ENCODE measurements at regions not wholly inside any gene's neighbourhood (a gene's known extent, or its start where the extent isn't known, plus 50 kb on each side); places are given as distances from the start of the nearest gene placed in this dataset.
"Not testable (repeated sequence)": the region's sequence is repeated elsewhere in the genome, so short reads cannot be mapped to it uniquely, and the experiment has no call there.

GRCh38 chrY:21600170-21600569, 65.5 kb downstream of the RBMY1A1 start:
- H3K4me3 Mint-ChIP-seq, result no peak overlapping the region
- no peaks in the 10 kb centered on the region for H3K4me1 ChIP-seq (ENCODE audit: control insufficient read depth in 1 of 2, extremely low read depth in 1 of 2, insufficient read depth in 2 of 2, low read length in 2 of 2)
- no peak overlapping the region for H3K27ac Mint-ChIP-seq
- H3K9me3 ChIP-seq, result no peaks in the 10 kb centered on the region
- H3K9me3 Mint-ChIP-seq, result no peaks in the 10 kb centered on the region
- WGBS (ENCODE audit: insufficient coverage), result 89% methylated on average over 5 of the region's 6 CpGs
- no peaks in the 10 kb centered on the region for H3K4me1 Mint-ChIP-seq
- no peak overlapping the region for H3K4me3 ChIP-seq (ENCODE audit: control insufficient read depth in 1 of 2, extremely low read depth in 1 of 2, low read length in 1 of 2)
- no peak overlapping the region for H3K27ac ChIP-seq (ENCODE audit: low read length)
- DNase-seq (no peak), ATAC-seq (replicated peaks in 1 of 4) (no peak)
- no peaks in the 10 kb centered on the region for H3K27me3 Mint-ChIP-seq
- no peaks in the 10 kb centered on the region for H3K36me3 ChIP-seq (ENCODE audit: control insufficient read depth in 2 of 2, extremely low read depth in 1 of 2, insufficient read depth in 1 of 2, low read length in 1 of 2)
- ChIA-PET CTCF (no interaction called here), POLR2A (no interaction called here)
- no peaks in the 10 kb centered on the region for H3K36me3 Mint-ChIP-seq
- H3K27me3 ChIP-seq (replicated peaks in 1 of 2; ENCODE audit: control insufficient read depth in 2 of 2, extremely low read depth in 1 of 2, insufficient read depth in 2 of 2, low read length in 1 of 2), result no peaks in the 10 kb centered on the region

GRCh38 chrY:21601524-21601923, 66.8 kb downstream of the RBMY1A1 start:
- H3K4me3 Mint-ChIP-seq, result no peak overlapping the region
- ATAC-seq (replicated peaks in 1 of 4) (no peak), DNase-seq (no peak)
- ChIA-PET CTCF (no interaction called here), POLR2A (no interaction called here)
- no peaks in the 10 kb centered on the region for H3K27me3 Mint-ChIP-seq
- Histone ChIP-seq H3K27ac (ENCODE audit: low read length) (no peak overlapping the region), H3K27me3 (replicated peaks in 1 of 2; ENCODE audit: control insufficient read depth in 2 of 2, extremely low read depth in 1 of 2, insufficient read depth in 2 of 2, low read length in 1 of 2) (no peaks in the 10 kb centered on the region), H3K4me1 (ENCODE audit: control insufficient read depth in 1 of 2, extremely low read depth in 1 of 2, insufficient read depth in 2 of 2, low read length in 2 of 2) (no peaks in the 10 kb centered on the region), H3K4me3 (ENCODE audit: control insufficient read depth in 1 of 2, extremely low read depth in 1 of 2, low read length in 1 of 2) (no peak overlapping the region), H3K36me3 (ENCODE audit: control insufficient read depth in 2 of 2, extremely low read depth in 1 of 2, insufficient read depth in 1 of 2, low read length in 1 of 2) (no peaks in the 10 kb centered on the region), H3K9me3 (no peaks in the 10 kb centered on the region)
- H3K36me3 Mint-ChIP-seq, result no peaks in the 10 kb centered on the region
- H3K9me3 Mint-ChIP-seq, result no peaks in the 10 kb centered on the region
- H3K4me1 Mint-ChIP-seq, result no peaks in the 10 kb centered on the region
- WGBS (ENCODE audit: insufficient coverage), result no CpG with 5 or more reads among the region's 2 CpGs
- no peak overlapping the region for H3K27ac Mint-ChIP-seq

- no CpG with 5 or more reads among the region's 2 CpGs for WGBS (ENCODE audit: insufficient coverage)
- Histone ChIP-seq H3K27ac (ENCODE audit: low read length) (no peak overlapping the region), H3K4me1 (ENCODE audit: control insufficient read depth in 1 of 2, extremely low read depth in 1 of 2, insufficient read depth in 2 of 2, low read length in 2 of 2) (no peaks in the 10 kb centered on the region), H3K27me3 (replicated peaks in 1 of 2; ENCODE audit: control insufficient read depth in 2 of 2, extremely low read depth in 1 of 2, insufficient read depth in 2 of 2, low read length in 1 of 2) (no peaks in the 10 kb centered on the region), H3K36me3 (ENCODE audit: control insufficient read depth in 2 of 2, extremely low read depth in 1 of 2, insufficient read depth in 1 of 2, low read length in 1 of 2) (no peaks in the 10 kb centered on the region), H3K9me3 (no peaks in the 10 kb centered on the region), H3K4me3 (ENCODE audit: control insufficient read depth in 1 of 2, extremely low read depth in 1 of 2, low read length in 1 of 2) (no peak overlapping the region)
- Mint-ChIP-seq H3K9me3 (no peaks in the 10 kb centered on the region), H3K4me1 (no peaks in the 10 kb centered on the region), H3K27ac (no peak overlapping the region), H3K27me3 (no peaks in the 10 kb centered on the region), H3K36me3 (no peaks in the 10 kb centered on the region), H3K4me3 (no peak overlapping the region)
- ChIA-PET POLR2A (no interaction called here), CTCF (no interaction called here)
- no peak for ATAC-seq (replicated peaks in 1 of 4)
- DNase-seq, result peak in 1 of 35 experiments; percentile 0
Observed at GRCh38 chrY:21602590-21602989, 67.9 kb downstream of the RBMY1A1 start.

- POLR2A ChIA-PET, result no interaction called here
- no peak overlapping the region for H3K27ac Mint-ChIP-seq
- no peaks in the 10 kb centered on the region for H3K27me3 Mint-ChIP-seq
- no peaks in the 10 kb centered on the region for H3K9me3 ChIP-seq
- ATAC-seq (replicated peaks in 1 of 4) (no peak), DNase-seq (no peak)
- H3K4me1 Mint-ChIP-seq, result no peaks in the 10 kb centered on the region
- no peak overlapping the region for H3K27ac ChIP-seq (ENCODE audit: low read length)
- no peaks in the 10 kb centered on the region for H3K27me3 ChIP-seq (replicated peaks in 1 of 2; ENCODE audit: control insufficient read depth in 2 of 2, extremely low read depth in 1 of 2, insufficient read depth in 2 of 2, low read length in 1 of 2)
- no peaks in the 10 kb centered on the region for H3K36me3 ChIP-seq (ENCODE audit: control insufficient read depth in 2 of 2, extremely low read depth in 1 of 2, insufficient read depth in 1 of 2, low read length in 1 of 2)
- CTCF ChIA-PET, result no interaction called here
- H3K36me3 Mint-ChIP-seq, result no peaks in the 10 kb centered on the region
- H3K4me3 Mint-ChIP-seq, result no peak overlapping the region
- no peaks in the 10 kb centered on the region for H3K9me3 Mint-ChIP-seq
- H3K4me3 ChIP-seq (ENCODE audit: control insufficient read depth in 1 of 2, extremely low read depth in 1 of 2, low read length in 1 of 2), result no peak overlapping the region
- no peaks in the 10 kb centered on the region for H3K4me1 ChIP-seq (ENCODE audit: control insufficient read depth in 1 of 2, extremely low read depth in 1 of 2, insufficient read depth in 2 of 2, low read length in 2 of 2)
Observed at GRCh38 chrY:21636137-21636536, 101.5 kb downstream of the RBMY1A1 start.

- H3K4me1 Mint-ChIP-seq, result no peaks in the 10 kb centered on the region
- ATAC-seq (replicated peaks in 1 of 4), result no peak
- Histone ChIP-seq H3K4me1 (ENCODE audit: control insufficient read depth in 1 of 2, extremely low read depth in 1 of 2, insufficient read depth in 2 of 2, low read length in 2 of 2) (no peaks in the 10 kb centered on the region), H3K4me3 (ENCODE audit: control insufficient read depth in 1 of 2, extremely low read depth in 1 of 2, low read length in 1 of 2) (no peak overlapping the region), H3K27ac (ENCODE audit: low read length) (no peak overlapping the region), H3K36me3 (ENCODE audit: control insufficient read depth in 2 of 2, extremely low read depth in 1 of 2, insufficient read depth in 1 of 2, low read length in 1 of 2) (no peaks in the 10 kb centered on the region), H3K9me3 (no peaks in the 10 kb centered on the region), H3K27me3 (replicated peaks in 1 of 2; ENCODE audit: control insufficient read depth in 2 of 2, extremely low read depth in 1 of 2, insufficient read depth in 2 of 2, low read length in 1 of 2) (no peaks in the 10 kb centered on the region)
- no peaks in the 10 kb centered on the region for H3K36me3 Mint-ChIP-seq
- H3K4me3 Mint-ChIP-seq, result no peak overlapping the region
- DNase-seq, result no peak
- CTCF ChIA-PET, result no interaction called here
- no peaks in the 10 kb centered on the region for H3K9me3 Mint-ChIP-seq
- WGBS (ENCODE audit: insufficient coverage), result no CpG with 5 or more reads among the region's 1 CpG
- POLR2A ChIA-PET, result no interaction called here
- H3K27me3 Mint-ChIP-seq, result no peaks in the 10 kb centered on the region
- no peak overlapping the region for H3K27ac Mint-ChIP-seq
Observed at GRCh38 chrY:21650496-21650895, 115.8 kb downstream of the RBMY1A1 start.

GRCh38 chrY:21659057-21659456, 124.4 kb downstream of the RBMY1A1 start:
- H3K27ac Mint-ChIP-seq, DNase-seq: not testable (repeated sequence)

GRCh38 chrY:21679590-21679989, 144.9 kb downstream of the RBMY1A1 start:
- H3K27me3 ChIP-seq (replicated peaks in 1 of 2; ENCODE audit: control insufficient read depth in 2 of 2, extremely low read depth in 1 of 2, insufficient read depth in 2 of 2, low read length in 1 of 2); H3K4me1 Mint-ChIP-seq; H3K4me3 ChIP-seq (ENCODE audit: control insufficient read depth in 1 of 2, extremely low read depth in 1 of 2, low read length in 1 of 2); H3K27ac ChIP-seq (ENCODE audit: low read length); H3K4me1 ChIP-seq (ENCODE audit: control insufficient read depth in 1 of 2, extremely low read depth in 1 of 2, insufficient read depth in 2 of 2, low read length in 2 of 2); POLR2A ChIA-PET; H3K36me3 ChIP-seq (ENCODE audit: control insufficient read depth in 2 of 2, extremely low read depth in 1 of 2, insufficient read depth in 1 of 2, low read length in 1 of 2); H3K27me3 Mint-ChIP-seq; DNase-seq; H3K4me3 Mint-ChIP-seq; H3K9me3 Mint-ChIP-seq; ATAC-seq (replicated peaks in 1 of 4); H3K9me3 ChIP-seq; H3K27ac Mint-ChIP-seq; CTCF ChIA-PET; H3K36me3 Mint-ChIP-seq: not testable (repeated sequence)
- no CpG with 5 or more reads among the region's 2 CpGs for whole genome bisulfite sequencing (ENCODE audit: insufficient coverage)

More at GRCh38 chrY:21659057-21659456, 124.4 kb downstream of the RBMY1A1 start:
- H3K9me3 Mint-ChIP-seq; H3K4me1 ChIP-seq (ENCODE audit: control insufficient read depth in 1 of 2, extremely low read depth in 1 of 2, insufficient read depth in 2 of 2, low read length in 2 of 2); H3K9me3 ChIP-seq; H3K36me3 Mint-ChIP-seq; H3K27me3 Mint-ChIP-seq; H3K27me3 ChIP-seq (replicated peaks in 1 of 2; ENCODE audit: control insufficient read depth in 2 of 2, extremely low read depth in 1 of 2, insufficient read depth in 2 of 2, low read length in 1 of 2); H3K4me3 ChIP-seq (ENCODE audit: control insufficient read depth in 1 of 2, extremely low read depth in 1 of 2, low read length in 1 of 2); H3K4me1 Mint-ChIP-seq; POLR2A ChIA-PET; H3K27ac ChIP-seq (ENCODE audit: low read length); H3K4me3 Mint-ChIP-seq; H3K36me3 ChIP-seq (ENCODE audit: control insufficient read depth in 2 of 2, extremely low read depth in 1 of 2, insufficient read depth in 1 of 2, low read length in 1 of 2); ATAC-seq (replicated peaks in 1 of 4); CTCF ChIA-PET: not testable (repeated sequence)
